Stimulated activated CD4-positive, alpha-beta T cell treated with anti-CD3 and anti-CD28 coated beads, Interleukin-1b, Interleukin-23, amount 100 ng/mL, for 48 hours (primary cell): ENCODE measurements at regions not wholly inside any gene's neighbourhood (a gene's known extent, or its start where the extent isn't known, plus 50 kb on each side); places are given as distances from the start of the nearest gene placed in this dataset.

Source experiments
- DNase-seq: peaks from one replicate; pipeline ENCODE4 v3.0.0-alpha.2; 2020

- DNase-seq = peak; percentile 52
Measured at GRCh38 chr1:234875953-234876855, 252.4 kb downstream of the TOMM20 start.

- no peak for DNase-seq
Measured at GRCh38 chr1:234875328-234875952, 253.2 kb downstream of the TOMM20 start.

- no peak for DNase-seq
Measured at GRCh38 chr1:234874291-234875288, 254.0 kb downstream of the TOMM20 start.

GRCh38 chr1:234871710-234872271, 256.8 kb downstream of the TOMM20 start:
- no peak for DNase-seq

- no peak for DNase-seq
Measured at GRCh38 chr1:234871039-234871709, 257.5 kb downstream of the TOMM20 start.

- DNase-seq = no peak
Measured at GRCh38 chr1:234870020-234870981, 258.3 kb downstream of the TOMM20 start.

GRCh38 chr1:234869182-234870019, 259.2 kb downstream of the TOMM20 start:
- no peak for DNase-seq

- DNase-seq = no peak
Measured at GRCh38 chr1:234868296-234869147, 258.5 kb upstream of the IRF2BP2 start.

- no peak for DNase-seq
Measured at GRCh38 chr1:234866007-234866866, 256.3 kb upstream of the IRF2BP2 start.

GRCh38 chr1:234865171-234866006, 255.4 kb upstream of the IRF2BP2 start:
- no peak for DNase-seq

- DNase-seq = no peak
Measured at GRCh38 chr1:234864116-234864515, 254.1 kb upstream of the IRF2BP2 start.

GRCh38 chr1:234863551-234863971, 253.6 kb upstream of the IRF2BP2 start:
- no peak for DNase-seq

GRCh38 chr1:234862944-234863515, 253.1 kb upstream of the IRF2BP2 start:
- no peak for DNase-seq

- DNase-seq = no peak
Measured at GRCh38 chr1:234862360-234862943, 252.5 kb upstream of the IRF2BP2 start.

- DNase-seq = no peak
Measured at GRCh38 chr1:234861761-234862160, 251.8 kb upstream of the IRF2BP2 start.

- no peak for DNase-seq
Measured at GRCh38 chr1:234861024-234861620, 251.1 kb upstream of the IRF2BP2 start.
